T-helper 1 cell treated with Interleukin-12 subunit alpha and Interleukin-12 subunit beta and Interleukin-4 antibody, amounts not matched to agents 30 μg/mL and 1 μg/mL, for 36 hours (primary cell): ENCODE measurements at regions not wholly inside any gene's neighbourhood (a gene's known extent, or its start where the extent isn't known, plus 50 kb on each side); places are given as distances from the start of the nearest gene placed in this dataset.
"Not testable (repeated sequence)": the region's sequence is repeated elsewhere in the genome, so short reads cannot be mapped to it uniquely, and the experiment has no call there.

ENCODE experiments used
- H3K27ac Mint-ChIP-seq: one replicate; pipeline ENCODE4 v1.8.0; 2021; ENCODE audit warnings: mild to moderate bottlenecking, mixed read lengths
- H3K27me3 Mint-ChIP-seq: one replicate; pipeline ENCODE4 v1.8.0; 2021; ENCODE audit warnings: low read depth, mixed read lengths
- H3K36me3 Mint-ChIP-seq: one replicate; pipeline ENCODE4 v1.8.0; 2021; ENCODE audit warnings: low read depth, mixed read lengths
- H3K4me1 Mint-ChIP-seq: one replicate; pipeline ENCODE4 v1.8.0; 2021; ENCODE audit warnings: low read depth, mixed read lengths
- H3K4me3 Mint-ChIP-seq: one replicate; pipeline ENCODE4 v1.8.0; 2021; ENCODE audit warnings: mild to moderate bottlenecking, moderate library complexity, mixed read lengths
- H3K9me3 Mint-ChIP-seq: one replicate; pipeline ENCODE4 v1.8.0; 2021; ENCODE audit warnings: mixed read lengths

- H3K4me3 Mint-ChIP-seq = no peak overlapping the region
- no peaks in the 10 kb centered on the region for H3K9me3 Mint-ChIP-seq
- H3K27ac Mint-ChIP-seq = no peak overlapping the region
- H3K4me1 Mint-ChIP-seq = no peaks in the 10 kb centered on the region
- no peaks in the 10 kb centered on the region for H3K27me3 Mint-ChIP-seq
- H3K36me3 Mint-ChIP-seq = no peaks in the 10 kb centered on the region
These were observed 209.5 kb downstream of the FOXD2 start for GRCh38 chr1:47647327-47647845.

DNA sequence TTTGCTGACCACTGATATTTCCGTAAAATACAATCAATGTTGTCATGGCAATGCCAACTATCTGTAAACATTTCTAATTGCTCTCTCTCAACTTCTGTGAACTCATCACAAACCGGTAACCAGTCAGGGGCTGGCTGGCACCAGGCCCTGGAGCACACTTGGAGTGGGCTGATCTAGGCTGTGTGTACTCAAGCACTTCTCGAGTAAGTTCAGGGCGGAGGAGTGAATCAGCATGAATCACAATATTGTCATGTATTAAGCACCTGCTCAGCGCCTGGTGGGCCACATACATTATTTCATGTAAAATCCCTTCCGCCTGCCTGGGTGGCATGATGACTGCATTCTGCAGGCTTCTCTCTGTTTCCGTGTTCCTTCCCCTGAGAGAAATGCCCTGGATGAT lies 212.4 kb downstream of the FOXD2 start:
- Mint-ChIP-seq H3K27ac (no peak overlapping the region), H3K36me3 (no peaks in the 10 kb centered on the region), H3K9me3 (no peaks in the 10 kb centered on the region), H3K27me3 (no peaks in the 10 kb centered on the region), H3K4me1 (no peaks in the 10 kb centered on the region), H3K4me3 (no peak overlapping the region)

GRCh38 chr1:47650611-47651010 lies 212.8 kb downstream of the FOXD2 start:
- no peak overlapping the region for H3K27ac Mint-ChIP-seq
- no peak overlapping the region for H3K4me3 Mint-ChIP-seq
- no peaks in the 10 kb centered on the region for H3K36me3 Mint-ChIP-seq
- no peaks in the 10 kb centered on the region for H3K27me3 Mint-ChIP-seq
- no peaks in the 10 kb centered on the region for H3K9me3 Mint-ChIP-seq
- no peaks in the 10 kb centered on the region for H3K4me1 Mint-ChIP-seq

DNA sequence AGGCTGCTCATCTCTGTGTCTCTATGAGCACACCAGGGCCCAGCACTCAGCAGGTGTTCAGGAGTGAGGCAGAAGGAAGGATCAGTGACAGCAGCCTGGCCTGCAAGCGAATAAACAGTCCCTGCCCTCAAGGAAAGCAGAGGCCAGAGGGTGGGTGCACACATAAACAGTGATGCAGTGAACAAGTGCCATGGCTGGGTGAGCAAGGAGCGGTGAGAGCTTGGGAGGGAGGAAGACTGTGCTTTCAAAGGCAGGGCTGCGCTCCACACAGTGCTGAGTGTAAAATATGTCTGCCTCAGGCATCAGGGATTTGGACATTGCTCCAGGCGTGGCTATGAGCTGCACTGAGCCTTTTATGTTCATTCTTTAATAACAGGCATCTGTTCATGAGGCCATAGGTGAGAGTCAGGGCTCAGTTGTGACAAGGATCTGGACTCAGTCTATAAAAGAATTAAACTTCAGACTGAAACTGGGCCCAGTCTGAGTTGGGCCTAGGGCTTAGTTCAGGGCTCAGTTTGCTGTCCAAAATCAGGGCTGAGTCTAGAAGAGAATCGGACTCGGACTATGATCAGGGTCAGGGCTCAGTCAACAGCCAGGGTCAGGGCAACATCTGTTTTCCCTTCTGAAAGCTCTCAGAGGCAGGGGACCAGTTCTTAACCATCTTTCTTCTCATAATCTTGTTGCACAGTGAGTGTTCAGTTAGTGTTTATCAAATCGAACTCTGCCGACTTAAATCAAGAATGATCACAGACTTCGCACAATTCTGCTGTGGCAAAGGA lies 213.7 kb downstream of the FOXD2 start:
- Mint-ChIP-seq H3K4me1 (no peaks in the 10 kb centered on the region), H3K27me3 (no peaks in the 10 kb centered on the region), H3K36me3 (no peaks in the 10 kb centered on the region), H3K27ac (no peak overlapping the region), H3K4me3 (no peak overlapping the region), H3K9me3 (no peaks in the 10 kb centered on the region)

DNA sequence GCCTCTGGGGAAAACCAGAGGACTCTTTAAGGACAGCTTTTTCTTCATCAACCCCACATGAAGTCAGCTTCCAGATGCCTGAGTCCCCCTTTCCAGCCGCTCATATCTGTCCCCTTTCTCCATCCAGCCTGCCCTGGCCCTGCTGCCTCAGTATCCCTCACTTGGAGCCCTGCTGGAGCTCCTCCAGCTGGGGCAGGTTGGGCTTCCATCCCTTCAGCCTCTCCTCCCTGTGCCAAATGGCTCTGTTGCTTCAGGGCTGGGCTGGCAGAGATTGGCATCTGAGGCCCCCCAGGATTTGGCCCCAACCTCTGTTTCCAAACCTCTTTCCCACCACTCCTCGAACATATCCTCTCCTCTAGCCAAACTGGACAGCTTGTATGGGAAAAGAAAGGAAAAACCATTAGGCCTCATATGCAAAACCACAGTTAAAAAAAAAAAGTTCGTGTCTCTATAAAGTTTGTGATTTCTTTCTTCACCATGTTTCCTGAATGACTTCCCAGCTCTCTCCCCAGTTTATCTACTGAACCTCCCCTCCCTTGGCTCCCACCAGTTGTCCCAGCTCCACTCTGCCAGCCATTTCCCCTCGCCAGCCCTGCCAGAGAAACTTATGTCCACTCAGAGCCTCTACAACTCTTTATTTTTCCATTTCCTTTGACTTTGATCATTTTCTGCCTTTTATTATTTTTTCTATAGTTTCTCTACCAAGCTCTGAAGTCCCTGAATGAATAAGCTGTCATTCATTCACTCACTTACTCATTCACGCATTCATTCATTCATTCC lies 217.9 kb downstream of the FOXD2 start:
- H3K9me3 Mint-ChIP-seq = no peaks in the 10 kb centered on the region
- H3K27me3 Mint-ChIP-seq = no peaks in the 10 kb centered on the region
- H3K36me3 Mint-ChIP-seq = no peaks in the 10 kb centered on the region
- no peak overlapping the region for H3K4me3 Mint-ChIP-seq
- H3K4me1 Mint-ChIP-seq = no peaks in the 10 kb centered on the region
- no peak overlapping the region for H3K27ac Mint-ChIP-seq

- Mint-ChIP-seq H3K9me3 (no peaks in the 10 kb centered on the region), H3K36me3 (no peaks in the 10 kb centered on the region), H3K27me3 (no peaks in the 10 kb centered on the region), H3K4me1 (no peaks in the 10 kb centered on the region), H3K27ac (no peak overlapping the region), H3K4me3 (no peak overlapping the region)
These were observed 219.2 kb downstream of the FOXD2 start for GRCh38 chr1:47656719-47657685.

DNA sequence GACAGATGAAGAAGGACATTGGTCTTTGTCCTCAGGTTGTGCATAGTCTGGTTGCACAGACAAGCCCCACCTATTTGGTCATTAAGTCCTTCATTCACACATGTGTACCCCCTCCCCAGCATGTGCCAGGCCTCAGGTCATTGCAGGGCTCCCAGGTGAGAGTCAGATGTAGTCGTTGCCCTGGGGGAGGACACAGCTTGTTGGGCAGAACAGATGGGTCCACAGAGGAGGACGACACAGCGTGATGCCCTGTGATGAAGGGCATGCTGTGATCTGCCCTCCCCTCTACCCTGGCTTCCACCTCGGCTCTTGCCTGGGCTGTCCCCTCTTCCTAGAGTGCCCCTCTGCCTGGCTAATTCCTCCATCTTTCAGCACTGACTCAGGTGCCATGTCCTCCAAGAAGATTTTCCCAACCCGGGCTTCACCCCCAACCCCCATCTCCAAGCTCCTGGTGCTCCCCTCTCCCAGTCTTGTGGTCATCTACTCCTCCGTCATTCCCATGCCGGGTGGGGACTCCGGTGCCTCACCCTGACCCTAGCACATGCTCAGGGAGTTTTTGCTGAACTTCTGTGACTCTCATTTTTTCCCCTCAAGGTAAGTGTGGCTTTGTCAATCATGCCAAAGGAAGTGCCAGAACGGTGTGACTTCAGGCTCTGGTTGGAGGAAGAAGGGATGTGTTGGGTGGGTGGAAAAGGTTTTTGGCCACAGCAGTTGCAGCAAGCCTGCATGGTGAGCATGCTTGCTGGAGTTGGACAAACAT lies 220.5 kb downstream of the FOXD2 start:
- Mint-ChIP-seq H3K4me3 (no peak overlapping the region), H3K27ac (no peak overlapping the region), H3K9me3 (no peaks in the 10 kb centered on the region), H3K27me3 (no peaks in the 10 kb centered on the region), H3K4me1 (no peaks in the 10 kb centered on the region), H3K36me3 (no peaks in the 10 kb centered on the region)

GRCh38 chr1:47659146-47659545 lies 221.3 kb downstream of the FOXD2 start:
- H3K36me3 Mint-ChIP-seq = no peaks in the 10 kb centered on the region
- no peak overlapping the region for H3K27ac Mint-ChIP-seq
- H3K4me1 Mint-ChIP-seq = peaks cover 3% of the 10 kb centered on the region
- H3K9me3 Mint-ChIP-seq = no peaks in the 10 kb centered on the region
- no peak overlapping the region for H3K4me3 Mint-ChIP-seq
- no peaks in the 10 kb centered on the region for H3K27me3 Mint-ChIP-seq

GRCh38 chr1:47660622-47661021 lies 222.8 kb downstream of the FOXD2 start:
- Mint-ChIP-seq H3K27ac (no peak overlapping the region), H3K4me1 (peaks cover 3% of the 10 kb centered on the region), H3K27me3 (no peaks in the 10 kb centered on the region), H3K9me3 (no peaks in the 10 kb centered on the region), H3K4me3 (no peak overlapping the region), H3K36me3 (no peaks in the 10 kb centered on the region)

DNA sequence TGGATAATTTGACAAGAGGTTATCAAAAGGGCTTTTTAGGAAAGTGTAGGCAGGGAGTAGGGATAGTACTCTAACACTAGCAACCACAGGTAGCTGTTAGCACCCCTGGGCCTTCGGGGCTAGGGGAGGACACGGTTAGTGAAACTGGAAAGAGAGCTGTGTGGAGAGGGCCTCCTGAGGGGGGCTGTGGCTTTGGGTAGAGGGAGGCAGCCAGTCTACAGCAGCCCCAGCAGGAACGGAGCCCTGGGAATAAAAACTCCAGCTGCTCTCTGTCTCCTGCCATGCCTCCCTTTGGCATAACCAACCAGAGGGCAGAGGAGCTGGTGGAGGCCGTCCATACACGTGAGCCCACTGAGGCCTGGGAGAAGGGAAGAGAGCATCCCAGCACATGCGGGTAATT lies 223.2 kb downstream of the FOXD2 start:
- no peaks in the 10 kb centered on the region for H3K27me3 Mint-ChIP-seq
- no peaks in the 10 kb centered on the region for H3K36me3 Mint-ChIP-seq
- H3K27ac Mint-ChIP-seq = no peak overlapping the region
- no peaks in the 10 kb centered on the region for H3K9me3 Mint-ChIP-seq
- H3K4me3 Mint-ChIP-seq = no peak overlapping the region
- H3K4me1 Mint-ChIP-seq = peaks cover 3% of the 10 kb centered on the region

DNA sequence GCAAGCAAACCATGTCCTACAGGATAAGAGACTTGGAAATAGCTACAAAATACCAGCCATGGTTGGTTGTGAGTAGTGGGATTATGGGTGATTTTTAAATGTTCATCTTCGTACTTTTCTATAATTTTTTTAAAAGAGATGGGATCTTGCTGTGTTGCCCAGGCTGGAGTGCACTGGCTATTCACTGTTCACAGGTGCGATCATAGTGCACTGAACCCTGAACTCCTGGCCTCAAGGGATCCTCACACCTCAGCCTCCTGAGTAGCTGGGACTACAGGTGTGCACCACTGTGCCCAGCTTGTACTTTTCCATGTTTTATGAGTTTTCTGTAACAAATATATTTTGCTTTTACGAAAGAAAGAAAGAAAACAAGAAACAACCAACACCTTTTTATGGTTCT lies 224.2 kb downstream of the FOXD2 start:
- Mint-ChIP-seq H3K27ac (no peak overlapping the region), H3K4me1 (peaks cover 3% of the 10 kb centered on the region), H3K9me3 (no peaks in the 10 kb centered on the region), H3K27me3 (no peaks in the 10 kb centered on the region), H3K36me3 (no peaks in the 10 kb centered on the region), H3K4me3 (no peak overlapping the region)

DNA sequence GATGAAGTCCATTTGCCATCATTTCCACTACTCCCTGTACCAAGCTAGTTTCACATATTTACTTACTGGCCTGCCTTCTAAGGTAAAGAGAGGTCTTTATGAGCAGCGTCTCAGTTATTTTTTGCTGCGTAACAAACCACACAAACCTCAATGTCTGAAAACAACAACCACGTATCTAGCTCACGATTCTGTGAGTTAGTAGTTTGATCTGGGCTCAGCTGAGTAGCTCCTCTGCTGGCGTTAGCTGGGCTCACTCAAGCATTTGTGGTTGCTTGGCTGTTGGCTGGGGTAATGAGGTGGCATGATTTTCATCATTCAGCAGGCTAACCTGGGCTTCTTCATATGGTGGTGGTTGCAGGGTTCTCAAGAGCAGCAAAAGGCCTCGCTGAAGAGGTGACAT lies 225.4 kb downstream of the FOXD2 start:
- Mint-ChIP-seq H3K27ac (peak overlapping the region; percentile 6), H3K9me3 (no peaks in the 10 kb centered on the region), H3K36me3 (no peaks in the 10 kb centered on the region), H3K27me3 (no peaks in the 10 kb centered on the region), H3K4me3 (no peak overlapping the region), H3K4me1 (peaks cover 3% of the 10 kb centered on the region)

DNA sequence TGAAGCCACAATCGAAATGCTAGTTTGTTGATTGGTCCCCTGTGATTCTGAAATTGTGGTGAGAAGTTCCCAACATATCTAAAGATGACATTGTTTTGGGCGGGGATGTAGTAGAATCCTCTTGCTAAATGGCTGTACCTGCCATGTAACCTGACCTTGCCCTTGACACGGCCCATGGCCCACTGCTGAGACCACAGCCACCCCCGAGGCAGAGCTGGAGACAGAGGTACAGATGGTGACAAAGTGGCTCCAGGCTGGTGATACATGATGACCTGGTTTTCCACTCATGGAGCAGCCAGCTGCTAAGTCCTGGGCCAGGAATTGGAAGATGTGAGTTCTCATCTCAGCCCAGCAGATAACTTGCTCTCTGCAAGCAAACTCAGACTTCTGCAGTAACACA lies 226.5 kb downstream of the FOXD2 start:
- Mint-ChIP-seq H3K9me3 (no peaks in the 10 kb centered on the region), H3K4me3 (no peak overlapping the region), H3K27me3 (no peaks in the 10 kb centered on the region), H3K27ac (no peak overlapping the region), H3K36me3 (no peaks in the 10 kb centered on the region), H3K4me1 (peaks cover 3% of the 10 kb centered on the region)

DNA sequence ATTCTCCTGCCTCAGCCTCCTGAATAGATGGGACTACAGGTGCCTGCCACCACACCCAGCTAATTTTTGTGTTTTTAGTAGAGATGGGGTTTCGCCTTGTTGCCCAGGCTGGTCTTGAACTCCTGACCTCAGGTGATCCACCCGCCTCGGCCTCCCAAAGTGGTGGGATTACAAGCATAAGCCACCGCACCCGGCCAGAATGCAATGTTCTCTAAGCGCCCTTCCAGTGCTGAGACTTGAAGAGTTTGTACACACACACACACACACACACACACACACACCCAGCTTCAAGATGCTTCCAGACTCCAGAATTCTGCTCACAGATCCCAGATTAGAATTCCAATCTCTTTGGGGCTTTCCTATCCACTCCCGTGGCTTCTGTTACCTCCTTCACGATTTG lies 227.1 kb downstream of the FOXD2 start:
- H3K9me3 Mint-ChIP-seq, H3K36me3 Mint-ChIP-seq, H3K27ac Mint-ChIP-seq, H3K27me3 Mint-ChIP-seq, H3K4me3 Mint-ChIP-seq, H3K4me1 Mint-ChIP-seq: not testable (repeated sequence)
